SK-N-SH (cell line): ENCODE measurements at regions not wholly inside any gene's neighbourhood (a gene's known extent, or its start where the extent isn't known, plus 50 kb on each side); places are given as distances from the start of the nearest gene placed in this dataset.

Experiments
- ELF1 ChIP-seq: IDR thresholded peaks from 2 replicates; pipeline ENCODE4 v1.4.0; 2012
- FOXJ3 ChIP-seq: sonication (generic); formaldehyde crosslinking; IDR thresholded peaks from 2 replicates; pipeline ENCODE4 v1.5.1; 2020; ENCODE audit warnings: mild to moderate bottlenecking, missing genetic modification reagents
- GABPA ChIP-seq: IDR thresholded peaks from 2 replicates; pipeline ENCODE4 v1.4.0; 2012; ENCODE audit warnings: low read depth, mild to moderate bottlenecking
- TF ChIP-seq, protein P1 (sequence below): fragments of 200-600 bp; sonication (generic); IDR thresholded peaks from 2 replicates; pipeline ENCODE4 v1.6.1; 2017; ENCODE audit warnings: antibody characterized with exemption, mild to moderate bottlenecking, moderate library complexity

DNA sequence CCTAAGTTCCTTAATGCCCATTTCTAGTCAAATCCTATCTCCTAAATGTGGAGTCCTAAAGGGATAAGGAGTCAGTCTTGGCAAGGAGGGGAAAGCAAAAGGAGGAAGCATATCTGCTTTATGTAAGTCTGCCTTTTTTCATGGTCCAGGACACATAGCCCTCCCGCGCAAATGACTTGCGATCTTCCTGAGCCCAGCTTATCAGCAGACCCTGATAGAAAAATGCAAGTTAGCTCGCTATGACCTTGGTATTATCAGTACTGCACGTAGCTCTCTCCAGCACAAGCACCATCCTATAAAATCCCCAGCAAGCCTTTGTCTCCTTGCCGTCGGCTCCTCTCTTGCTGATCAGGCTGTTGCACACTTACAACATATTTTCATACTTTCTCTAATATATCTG is 281.4 kb upstream of the KCNH7 start:
- TF ChIP-seq, protein P1, sequence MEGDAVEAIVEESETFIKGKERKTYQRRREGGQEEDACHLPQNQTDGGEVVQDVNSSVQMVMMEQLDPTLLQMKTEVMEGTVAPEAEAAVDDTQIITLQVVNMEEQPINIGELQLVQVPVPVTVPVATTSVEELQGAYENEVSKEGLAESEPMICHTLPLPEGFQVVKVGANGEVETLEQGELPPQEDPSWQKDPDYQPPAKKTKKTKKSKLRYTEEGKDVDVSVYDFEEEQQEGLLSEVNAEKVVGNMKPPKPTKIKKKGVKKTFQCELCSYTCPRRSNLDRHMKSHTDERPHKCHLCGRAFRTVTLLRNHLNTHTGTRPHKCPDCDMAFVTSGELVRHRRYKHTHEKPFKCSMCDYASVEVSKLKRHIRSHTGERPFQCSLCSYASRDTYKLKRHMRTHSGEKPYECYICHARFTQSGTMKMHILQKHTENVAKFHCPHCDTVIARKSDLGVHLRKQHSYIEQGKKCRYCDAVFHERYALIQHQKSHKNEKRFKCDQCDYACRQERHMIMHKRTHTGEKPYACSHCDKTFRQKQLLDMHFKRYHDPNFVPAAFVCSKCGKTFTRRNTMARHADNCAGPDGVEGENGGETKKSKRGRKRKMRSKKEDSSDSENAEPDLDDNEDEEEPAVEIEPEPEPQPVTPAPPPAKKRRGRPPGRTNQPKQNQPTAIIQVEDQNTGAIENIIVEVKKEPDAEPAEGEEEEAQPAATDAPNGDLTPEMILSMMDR, result no peak
- TF ChIP-seq ELF1 (no peak), GABPA (no peak), FOXJ3 (CRISPR knock-in tag) (no peak)
